ENCODE measurements at regions not wholly inside any gene's neighbourhood (a gene's known extent, or its start where the extent isn't known, plus 50 kb on each side); places are given as distances from the start of the nearest gene placed in this dataset.
A peak's percentile ranks its signal among the peaks of the same experiment; 100 is the strongest.

- TF ChIP-seq, protein P1, sequence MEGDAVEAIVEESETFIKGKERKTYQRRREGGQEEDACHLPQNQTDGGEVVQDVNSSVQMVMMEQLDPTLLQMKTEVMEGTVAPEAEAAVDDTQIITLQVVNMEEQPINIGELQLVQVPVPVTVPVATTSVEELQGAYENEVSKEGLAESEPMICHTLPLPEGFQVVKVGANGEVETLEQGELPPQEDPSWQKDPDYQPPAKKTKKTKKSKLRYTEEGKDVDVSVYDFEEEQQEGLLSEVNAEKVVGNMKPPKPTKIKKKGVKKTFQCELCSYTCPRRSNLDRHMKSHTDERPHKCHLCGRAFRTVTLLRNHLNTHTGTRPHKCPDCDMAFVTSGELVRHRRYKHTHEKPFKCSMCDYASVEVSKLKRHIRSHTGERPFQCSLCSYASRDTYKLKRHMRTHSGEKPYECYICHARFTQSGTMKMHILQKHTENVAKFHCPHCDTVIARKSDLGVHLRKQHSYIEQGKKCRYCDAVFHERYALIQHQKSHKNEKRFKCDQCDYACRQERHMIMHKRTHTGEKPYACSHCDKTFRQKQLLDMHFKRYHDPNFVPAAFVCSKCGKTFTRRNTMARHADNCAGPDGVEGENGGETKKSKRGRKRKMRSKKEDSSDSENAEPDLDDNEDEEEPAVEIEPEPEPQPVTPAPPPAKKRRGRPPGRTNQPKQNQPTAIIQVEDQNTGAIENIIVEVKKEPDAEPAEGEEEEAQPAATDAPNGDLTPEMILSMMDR (IDR thresholded peaks at IDR 0.05; ENCODE audit: low read depth, low read length), result peak; percentile 20
- no peak for TF ChIP-seq POLR2A (IDR thresholded peaks at IDR 0.05; ENCODE audit: extremely low read depth, insufficient read length)
Measured at GRCh38 chr2:173752152-173752551, 213.0 kb downstream of the SP3 start.

Data from NB4 (cell line).